Nephron (organoid): ENCODE measurements at regions not wholly inside any gene's neighbourhood (a gene's known extent, or its start where the extent isn't known, plus 50 kb on each side); places are given as distances from the start of the nearest gene placed in this dataset.

Experiments
- H3K27ac Mint-ChIP-seq, 3 experiments: 2 replicates each; pipeline ENCODE4 v1.8.0; 2020; ENCODE audit warnings: mixed read lengths in 3 of 3, mild to moderate bottlenecking in 2 of 3, moderate library complexity in 1 of 3
- H3K27me3 Mint-ChIP-seq: 2 replicates; pipeline ENCODE4 v1.8.0; 2021; ENCODE audit warnings: low read depth, mild to moderate bottlenecking, moderate library complexity, mixed read lengths
- H3K36me3 Mint-ChIP-seq: 2 replicates; pipeline ENCODE4 v1.8.0; 2020; ENCODE audit warnings: low read depth, mixed read lengths
- H3K4me1 Mint-ChIP-seq: 2 replicates; pipeline ENCODE4 v1.8.0; 2020; ENCODE audit warnings: mixed read lengths
- H3K4me3 Mint-ChIP-seq, 3 experiments: 2 replicates each; pipeline ENCODE4 v1.8.0; 2020; ENCODE audit warnings: mild to moderate bottlenecking in 3 of 3, mixed read lengths in 3 of 3, moderate library complexity in 2 of 3
- H3K9me3 Mint-ChIP-seq: 2 replicates; pipeline ENCODE4 v1.8.0; 2020; ENCODE audit warnings: mixed read lengths
- TF ChIP-seq, protein P1 (sequence below), 3 experiments: fragments of 200-600 bp; sonication (generic); IDR thresholded peaks; one replicate each; pipeline ENCODE4 v1.5.0; 2021; ENCODE audit warnings: antibody characterized with exemption in 3 of 3; ENCODE audit not compliant: unreplicated experiment in 3 of 3

DNA sequence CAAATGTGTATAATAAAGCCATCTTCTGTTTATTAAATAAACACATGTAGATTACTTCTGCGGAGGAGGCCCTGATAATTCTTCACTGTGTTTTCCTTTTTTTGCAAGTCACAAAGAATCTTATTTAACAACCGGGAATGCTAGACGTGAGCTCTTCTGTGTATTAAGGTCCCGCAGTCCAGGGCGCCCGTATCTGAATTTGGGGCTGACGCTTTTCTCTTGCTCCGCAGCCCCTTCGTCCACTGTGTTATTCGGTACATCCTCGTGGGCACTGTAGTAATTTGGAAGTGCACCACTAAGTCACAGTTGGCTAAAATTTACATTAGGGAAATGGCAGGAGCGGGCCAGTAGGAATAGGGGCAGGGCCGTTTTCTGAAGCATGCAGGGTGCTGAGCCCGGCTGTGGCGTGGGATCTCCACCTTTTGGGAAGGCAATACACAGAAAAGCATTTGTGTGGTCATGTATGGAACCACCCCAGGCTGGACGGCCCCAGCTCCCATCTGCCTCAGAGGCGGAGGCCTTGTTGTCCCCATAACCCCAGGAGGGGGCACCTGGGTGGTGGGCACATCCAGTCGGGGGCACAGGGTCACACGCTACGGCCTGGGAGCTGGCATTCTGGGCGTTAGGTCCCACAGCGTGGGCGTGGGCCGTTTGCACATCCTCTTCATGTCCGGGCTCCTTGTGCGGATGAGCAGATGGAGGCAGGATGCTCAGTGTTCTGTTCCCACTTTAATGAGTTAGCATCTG, 258.7 kb upstream of the IRX4 start:
- H3K27me3 Mint-ChIP-seq = peaks cover 48% of the 10 kb centered on the region
- no peak overlapping the region for H3K4me3 Mint-ChIP-seq
- no peak overlapping the region for H3K27ac Mint-ChIP-seq
- peaks cover 9% of the 10 kb centered on the region for H3K9me3 Mint-ChIP-seq
- TF ChIP-seq, protein P1, sequence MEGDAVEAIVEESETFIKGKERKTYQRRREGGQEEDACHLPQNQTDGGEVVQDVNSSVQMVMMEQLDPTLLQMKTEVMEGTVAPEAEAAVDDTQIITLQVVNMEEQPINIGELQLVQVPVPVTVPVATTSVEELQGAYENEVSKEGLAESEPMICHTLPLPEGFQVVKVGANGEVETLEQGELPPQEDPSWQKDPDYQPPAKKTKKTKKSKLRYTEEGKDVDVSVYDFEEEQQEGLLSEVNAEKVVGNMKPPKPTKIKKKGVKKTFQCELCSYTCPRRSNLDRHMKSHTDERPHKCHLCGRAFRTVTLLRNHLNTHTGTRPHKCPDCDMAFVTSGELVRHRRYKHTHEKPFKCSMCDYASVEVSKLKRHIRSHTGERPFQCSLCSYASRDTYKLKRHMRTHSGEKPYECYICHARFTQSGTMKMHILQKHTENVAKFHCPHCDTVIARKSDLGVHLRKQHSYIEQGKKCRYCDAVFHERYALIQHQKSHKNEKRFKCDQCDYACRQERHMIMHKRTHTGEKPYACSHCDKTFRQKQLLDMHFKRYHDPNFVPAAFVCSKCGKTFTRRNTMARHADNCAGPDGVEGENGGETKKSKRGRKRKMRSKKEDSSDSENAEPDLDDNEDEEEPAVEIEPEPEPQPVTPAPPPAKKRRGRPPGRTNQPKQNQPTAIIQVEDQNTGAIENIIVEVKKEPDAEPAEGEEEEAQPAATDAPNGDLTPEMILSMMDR (IDR thresholded peaks at IDR 0.05; ENCODE audit: unreplicated experiment in 3 of 3) = no peak
- H3K36me3 Mint-ChIP-seq = no peaks in the 10 kb centered on the region
- H3K4me1 Mint-ChIP-seq = no peaks in the 10 kb centered on the region

DNA sequence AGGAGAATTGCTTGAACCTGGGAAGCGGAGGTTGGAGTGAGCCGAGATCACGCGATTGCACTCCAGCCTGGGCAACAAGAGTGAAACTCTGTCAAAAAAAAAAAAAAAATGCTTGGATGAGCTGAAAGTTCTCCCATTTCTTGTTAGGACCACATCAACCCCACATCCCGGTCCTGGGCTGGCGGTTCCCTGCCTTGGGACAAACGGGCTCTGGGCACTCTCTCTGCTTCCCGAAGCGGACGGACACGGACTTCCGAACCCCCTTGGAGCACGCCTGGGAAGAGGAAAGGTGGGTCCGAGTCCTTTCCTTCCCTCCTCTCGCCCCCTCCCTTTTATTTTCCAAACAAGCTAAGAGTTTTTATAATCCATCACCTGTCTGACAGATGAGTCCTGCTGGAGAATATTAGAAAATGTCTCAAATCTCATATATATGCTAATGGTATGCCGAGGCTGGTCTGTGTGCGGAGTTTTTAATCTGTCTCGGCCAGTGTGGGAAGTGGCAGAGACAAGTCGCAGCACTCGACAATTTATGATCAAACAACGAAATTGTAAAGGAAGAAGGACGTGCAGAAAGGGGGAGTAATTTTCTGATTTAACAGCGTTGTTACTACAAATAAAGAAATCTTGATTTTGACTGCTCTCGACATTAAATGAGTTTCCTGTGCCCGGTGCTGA, 257.9 kb upstream of the IRX4 start:
- Mint-ChIP-seq H3K4me1 (no peaks in the 10 kb centered on the region), H3K4me3 (no peak overlapping the region), H3K27me3 (peaks cover 50% of the 10 kb centered on the region), H3K36me3 (no peaks in the 10 kb centered on the region), H3K9me3 (peaks cover 9% of the 10 kb centered on the region), H3K27ac (no peak overlapping the region)
- TF ChIP-seq, protein P1 (IDR thresholded peaks at IDR 0.05; ENCODE audit: unreplicated experiment in 3 of 3) = no peak

DNA sequence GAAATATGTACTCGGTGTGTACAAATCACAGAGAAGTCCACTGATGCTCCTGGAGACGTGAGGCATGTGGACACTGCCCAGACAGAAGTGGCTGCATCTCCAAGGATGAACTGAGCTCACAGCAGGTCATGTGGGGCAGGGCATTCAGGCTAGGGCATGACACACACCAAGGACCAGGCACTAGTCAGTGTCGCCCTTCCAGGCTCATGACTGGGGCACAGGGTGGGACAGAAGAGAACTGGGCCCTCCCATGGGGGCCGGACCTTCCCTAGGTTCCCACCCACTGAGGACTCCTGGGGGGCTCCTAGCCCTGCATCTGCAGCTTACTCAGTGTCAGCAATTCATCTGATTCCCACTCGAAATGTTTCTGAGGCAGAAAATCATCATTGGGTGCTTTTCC, 256.8 kb upstream of the IRX4 start:
- H3K4me3 Mint-ChIP-seq = no peak overlapping the region
- H3K36me3 Mint-ChIP-seq = no peaks in the 10 kb centered on the region
- peaks cover 9% of the 10 kb centered on the region for H3K9me3 Mint-ChIP-seq
- no peak overlapping the region for H3K27ac Mint-ChIP-seq
- H3K27me3 Mint-ChIP-seq = peaks cover 57% of the 10 kb centered on the region
- TF ChIP-seq, protein P1 (IDR thresholded peaks at IDR 0.05; ENCODE audit: unreplicated experiment in 3 of 3) = no peak
- no peaks in the 10 kb centered on the region for H3K4me1 Mint-ChIP-seq

DNA sequence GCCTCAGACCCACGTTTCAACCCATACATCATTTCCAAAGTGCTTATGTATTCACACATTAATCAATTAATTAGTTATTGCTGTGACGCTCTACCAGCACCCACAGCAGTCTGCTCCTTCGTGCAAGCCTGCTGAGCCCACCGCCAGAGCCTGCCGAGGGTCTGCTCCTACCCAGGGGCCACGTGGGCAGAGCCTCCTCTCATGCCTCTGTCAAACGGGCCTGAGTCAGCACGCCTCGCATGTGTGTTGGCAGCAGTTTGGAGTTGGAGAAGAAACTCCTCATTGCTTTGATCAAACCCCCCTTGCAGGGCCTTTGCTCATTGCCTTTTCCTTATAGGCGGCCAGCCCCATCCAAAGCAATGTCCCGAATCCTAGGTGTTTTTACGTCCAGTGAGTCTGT, 256.2 kb upstream of the IRX4 start:
- H3K36me3 Mint-ChIP-seq = no peaks in the 10 kb centered on the region
- TF ChIP-seq, protein P1 (IDR thresholded peaks at IDR 0.05; ENCODE audit: unreplicated experiment in 3 of 3) = no peak
- H3K4me1 Mint-ChIP-seq = no peaks in the 10 kb centered on the region
- H3K9me3 Mint-ChIP-seq = peaks cover 9% of the 10 kb centered on the region
- peaks cover 58% of the 10 kb centered on the region for H3K27me3 Mint-ChIP-seq
- H3K27ac Mint-ChIP-seq = no peak overlapping the region
- H3K4me3 Mint-ChIP-seq = no peak overlapping the region

DNA sequence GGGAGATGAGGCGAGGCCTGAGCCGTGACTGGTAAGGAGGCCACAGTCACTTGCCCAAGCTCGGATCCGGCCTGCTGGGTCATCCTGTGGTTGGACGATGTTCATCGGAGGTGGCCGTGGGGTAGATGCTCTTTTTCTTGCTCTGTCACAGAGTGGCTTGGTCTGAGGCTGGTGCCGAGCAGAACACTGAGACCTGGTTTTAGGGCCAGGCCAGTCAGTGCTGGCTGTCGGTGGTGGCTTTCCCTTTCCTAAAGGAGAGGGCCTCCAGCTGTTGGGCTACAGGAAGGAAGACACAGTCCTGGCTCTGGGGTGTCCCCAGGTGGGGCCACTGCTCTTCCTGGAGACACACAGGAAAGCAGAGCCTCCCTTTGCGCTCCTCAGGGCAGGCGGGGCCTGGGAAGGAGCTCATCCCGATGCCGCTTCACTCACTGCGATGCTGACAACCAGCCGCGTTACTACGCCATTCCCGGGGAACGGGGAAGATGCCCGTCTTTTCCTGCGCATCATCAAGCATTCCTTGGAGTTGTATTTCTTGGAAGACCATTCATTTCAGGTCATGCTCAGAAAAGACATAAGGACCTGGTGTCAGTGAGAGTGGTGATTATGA, 254.8 kb upstream of the IRX4 start:
- H3K9me3 Mint-ChIP-seq = peaks cover 6% of the 10 kb centered on the region
- H3K4me3 Mint-ChIP-seq = no peak overlapping the region
- TF ChIP-seq, protein P1 (IDR thresholded peaks at IDR 0.05; ENCODE audit: unreplicated experiment in 3 of 3) = no peak
- H3K36me3 Mint-ChIP-seq = no peaks in the 10 kb centered on the region
- H3K27me3 Mint-ChIP-seq = peaks cover 60% of the 10 kb centered on the region
- H3K27ac Mint-ChIP-seq = no peak overlapping the region
- peaks cover 5% of the 10 kb centered on the region for H3K4me1 Mint-ChIP-seq
